ENCODE measurements at regions not wholly inside any gene's neighbourhood (a gene's known extent, or its start where the extent isn't known, plus 50 kb on each side); places are given as distances from the start of the nearest gene placed in this dataset.

DNA sequence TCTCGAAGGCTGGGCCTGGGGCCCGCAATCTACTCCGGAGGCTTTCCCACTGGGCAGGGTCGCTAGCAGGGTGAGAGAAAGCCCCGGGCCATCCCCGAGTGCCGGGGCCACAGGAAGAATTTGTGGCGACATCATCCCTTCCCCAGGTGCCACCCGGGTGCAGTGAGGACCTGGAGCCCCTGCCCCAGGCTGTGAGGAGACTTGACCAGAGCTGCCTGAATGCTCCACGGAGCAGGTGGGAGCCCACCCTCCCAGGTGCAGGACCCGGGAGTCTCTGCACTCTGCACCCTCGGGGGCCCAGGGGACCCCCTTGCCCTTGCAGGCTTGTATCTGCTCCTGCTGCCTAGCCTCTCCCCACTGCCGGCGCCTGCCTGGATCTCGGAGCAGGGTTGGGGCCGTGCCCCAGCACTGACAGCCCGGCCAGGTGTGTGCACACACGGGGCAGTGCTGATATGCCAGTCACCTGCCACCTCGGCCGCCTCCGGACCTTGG is 67.5 kb upstream of the RGS7 start:
- peak overlapping the region; percentile 58 for H3K4me3 ChIP-seq (ENCODE audit: low read depth, low read length)
- in situ Hi-C loops (cut with HindIII; ENCODE audit: low sequenced_read_pairs): no loop called here
- TF ChIP-seq, protein P1, sequence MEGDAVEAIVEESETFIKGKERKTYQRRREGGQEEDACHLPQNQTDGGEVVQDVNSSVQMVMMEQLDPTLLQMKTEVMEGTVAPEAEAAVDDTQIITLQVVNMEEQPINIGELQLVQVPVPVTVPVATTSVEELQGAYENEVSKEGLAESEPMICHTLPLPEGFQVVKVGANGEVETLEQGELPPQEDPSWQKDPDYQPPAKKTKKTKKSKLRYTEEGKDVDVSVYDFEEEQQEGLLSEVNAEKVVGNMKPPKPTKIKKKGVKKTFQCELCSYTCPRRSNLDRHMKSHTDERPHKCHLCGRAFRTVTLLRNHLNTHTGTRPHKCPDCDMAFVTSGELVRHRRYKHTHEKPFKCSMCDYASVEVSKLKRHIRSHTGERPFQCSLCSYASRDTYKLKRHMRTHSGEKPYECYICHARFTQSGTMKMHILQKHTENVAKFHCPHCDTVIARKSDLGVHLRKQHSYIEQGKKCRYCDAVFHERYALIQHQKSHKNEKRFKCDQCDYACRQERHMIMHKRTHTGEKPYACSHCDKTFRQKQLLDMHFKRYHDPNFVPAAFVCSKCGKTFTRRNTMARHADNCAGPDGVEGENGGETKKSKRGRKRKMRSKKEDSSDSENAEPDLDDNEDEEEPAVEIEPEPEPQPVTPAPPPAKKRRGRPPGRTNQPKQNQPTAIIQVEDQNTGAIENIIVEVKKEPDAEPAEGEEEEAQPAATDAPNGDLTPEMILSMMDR (IDR thresholded peaks at IDR 0.05; ENCODE audit: low read depth, low read length): no peak
- no peak for DNase-seq (ENCODE audit: low read depth, low spot score)

DNA sequence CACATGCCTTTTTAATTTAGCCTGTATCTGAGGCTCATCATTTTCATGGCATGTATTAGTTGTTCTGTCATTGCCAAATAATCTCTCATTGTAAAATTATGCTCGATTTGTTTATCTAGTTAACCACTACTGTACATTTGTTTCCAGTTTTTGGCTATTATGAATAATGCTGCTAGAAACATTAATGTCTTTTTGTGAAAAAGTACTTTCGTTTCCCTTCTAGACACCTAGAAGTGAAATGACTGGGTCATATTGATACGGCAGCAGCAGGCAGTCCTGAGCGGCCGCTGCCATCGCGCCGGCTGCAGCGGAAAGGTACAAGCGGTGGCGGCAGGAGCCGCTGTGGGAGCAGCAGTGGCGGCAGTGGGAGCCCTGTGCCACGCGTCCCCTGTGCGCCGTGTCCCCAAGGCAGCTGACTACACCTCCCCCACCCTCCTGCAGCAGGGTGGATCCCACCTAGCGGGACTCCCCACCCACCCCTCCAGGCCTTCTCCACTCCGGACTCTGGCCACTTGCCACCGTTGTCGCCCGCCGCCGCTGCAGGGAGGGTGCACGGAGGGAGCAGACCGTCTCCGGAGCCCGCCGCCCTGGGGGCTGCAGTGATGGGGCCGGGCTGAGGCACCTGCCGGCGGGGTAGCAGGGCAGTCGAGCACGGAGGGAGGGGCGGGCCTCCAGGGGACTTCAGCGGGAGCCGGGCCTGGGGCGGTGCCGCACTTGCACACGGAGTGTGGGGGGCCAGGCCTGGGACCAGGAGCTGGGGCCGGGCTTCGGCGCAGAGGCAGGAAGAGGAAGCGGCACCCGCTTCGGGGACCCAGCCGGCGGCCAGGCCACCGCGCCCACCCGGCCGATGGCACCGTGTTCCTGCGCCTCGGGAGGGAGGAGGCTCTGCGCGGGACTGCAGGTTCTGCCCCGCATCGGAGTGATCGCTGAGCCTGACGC is 66.8 kb upstream of the RGS7 start:
- TF ChIP-seq, protein P1 (IDR thresholded peaks at IDR 0.05; ENCODE audit: low read depth, low read length): no peak
- peak; percentile 33 for DNase-seq (ENCODE audit: low read depth, low spot score)
- in situ Hi-C loops (cut with HindIII; ENCODE audit: low sequenced_read_pairs): no loop called here
- H3K4me3 ChIP-seq (ENCODE audit: low read depth, low read length): peak overlapping the region; percentile 58

DNA sequence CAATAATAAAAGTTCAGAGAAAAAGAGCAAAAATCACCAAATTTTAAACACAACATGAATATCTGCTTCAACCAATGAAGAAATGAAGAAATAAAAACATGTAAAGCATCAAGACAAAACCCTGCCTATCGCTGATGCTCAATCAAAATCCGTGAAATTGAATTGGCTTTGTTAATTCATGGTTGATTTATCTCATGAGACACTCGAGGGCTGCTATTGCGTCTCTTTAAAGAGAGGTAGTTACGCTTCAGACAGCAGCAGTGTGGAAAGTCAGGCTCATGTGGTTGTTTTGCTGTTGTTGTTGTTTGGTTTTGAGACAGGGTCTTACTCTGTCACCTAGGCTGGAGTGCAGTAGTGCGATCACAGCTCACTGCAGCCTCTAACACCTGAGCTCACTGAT is 65.5 kb upstream of the RGS7 start:
- TF ChIP-seq, protein P1 (IDR thresholded peaks at IDR 0.05; ENCODE audit: low read depth, low read length): no peak
- H3K4me3 ChIP-seq (ENCODE audit: low read depth, low read length): no peak overlapping the region
- in situ Hi-C loops (cut with HindIII; ENCODE audit: low sequenced_read_pairs): no loop called here
- no peak for DNase-seq (ENCODE audit: low read depth, low spot score)

DNA sequence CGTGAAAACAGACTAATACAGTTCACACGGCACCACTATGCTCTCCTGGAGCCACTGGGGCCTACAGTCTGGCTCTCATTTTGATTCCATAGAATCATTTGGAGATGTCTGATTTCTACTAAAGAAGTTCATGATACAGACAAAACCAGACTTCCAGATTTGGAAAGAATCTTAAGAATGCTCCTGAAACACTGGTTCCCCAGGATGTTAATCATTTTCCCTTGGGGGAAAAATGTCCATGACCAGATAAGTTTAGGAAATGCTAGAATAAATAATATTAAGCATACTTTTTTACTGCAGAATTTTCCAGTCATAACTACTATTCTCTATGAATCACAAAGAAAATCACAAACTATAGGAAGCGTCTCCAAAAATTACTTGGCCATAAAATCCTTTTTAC is 63.0 kb upstream of the RGS7 start:
- TF ChIP-seq, protein P1 (IDR thresholded peaks at IDR 0.05; ENCODE audit: low read depth, low read length): no peak
- DNase-seq (ENCODE audit: low read depth, low spot score): no peak
- H3K4me3 ChIP-seq (ENCODE audit: low read depth, low read length): no peak overlapping the region
- in situ Hi-C loops (cut with HindIII; ENCODE audit: low sequenced_read_pairs): no loop called here

DNA sequence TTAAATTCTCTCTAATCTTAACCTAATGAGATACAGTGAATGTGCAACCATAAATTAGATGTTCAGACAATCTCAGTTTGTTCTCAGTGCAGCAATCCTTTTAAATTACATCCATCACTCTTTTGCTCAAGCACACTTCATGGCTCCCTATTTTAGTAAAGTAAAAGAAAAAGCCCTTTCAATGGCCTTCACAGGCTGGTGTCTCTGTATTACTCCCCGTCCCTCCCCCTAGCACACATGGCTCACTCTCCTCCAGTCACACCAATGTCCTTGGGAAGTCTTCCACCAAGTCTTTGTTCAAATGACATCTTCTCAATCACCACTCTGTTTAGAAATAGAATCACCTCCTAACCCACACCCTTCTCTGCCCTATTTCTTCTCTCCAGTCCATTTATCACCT is 60.3 kb upstream of the RGS7 start:
- in situ Hi-C loops (cut with HindIII; ENCODE audit: low sequenced_read_pairs): no loop called here
- TF ChIP-seq, protein P1 (IDR thresholded peaks at IDR 0.05; ENCODE audit: low read depth, low read length): no peak
- H3K4me3 ChIP-seq (ENCODE audit: low read depth, low read length): no peak overlapping the region
- no peak for DNase-seq (ENCODE audit: low read depth, low spot score)

DNA sequence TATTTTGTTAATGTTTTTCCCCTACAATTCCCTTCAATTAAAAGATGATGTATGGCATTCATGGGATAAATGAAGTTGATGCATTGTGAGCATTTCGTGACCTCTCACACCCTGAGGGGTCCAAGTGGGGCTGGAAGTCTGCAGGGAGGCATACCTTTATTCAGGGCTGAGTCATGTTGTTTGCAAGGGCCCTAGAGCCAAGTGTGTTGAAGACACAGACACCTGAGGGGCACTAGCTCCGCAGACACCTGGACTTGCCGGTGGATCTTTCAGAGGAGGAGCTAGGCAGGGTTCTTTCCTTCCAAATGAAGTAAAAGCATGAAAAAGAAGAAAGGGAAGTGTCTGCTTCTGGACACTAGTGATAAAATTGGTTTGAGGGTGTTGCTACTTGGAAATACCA is 57.0 kb upstream of the RGS7 start:
- DNase-seq (ENCODE audit: low read depth, low spot score): no peak
- TF ChIP-seq, protein P1 (IDR thresholded peaks at IDR 0.05; ENCODE audit: low read depth, low read length): no peak
- H3K4me3 ChIP-seq (ENCODE audit: low read depth, low read length): no peak overlapping the region
- in situ Hi-C loops (cut with HindIII; ENCODE audit: low sequenced_read_pairs): no loop called here

Data from astrocyte of the spinal cord (primary cell).